ENCODE measurements at regions not wholly inside any gene's neighbourhood (a gene's known extent, or its start where the extent isn't known, plus 50 kb on each side); places are given as distances from the start of the nearest gene placed in this dataset.

GRCh38 chr3:27661797-27662196, 60.3 kb downstream of the EOMES start:
- WGBS = 100% methylated on average over 1 of the region's 3 CpGs
- no peaks in the 10 kb centered on the region for H3K4me1 ChIP-seq (ENCODE audit: control insufficient read depth, insufficient read depth, low read depth, low read length)
- H3K4me2 ChIP-seq (ENCODE audit: low read length, poor library complexity, severe bottlenecking) = no peak overlapping the region
- no peak overlapping the region for H4K91ac ChIP-seq (ENCODE audit: low read length)
- no peak overlapping the region for H3K18ac ChIP-seq (ENCODE audit: low read depth in 1 of 2, low read length in 2 of 2)
- H3K36me3 ChIP-seq (ENCODE audit: control insufficient read depth in 1 of 2, insufficient read depth in 2 of 2, low read depth in 1 of 2, low read length in 2 of 2) = no peaks in the 10 kb centered on the region
- H2BK15ac ChIP-seq (ENCODE audit: low read depth, poor library complexity, severe bottlenecking) = no peak overlapping the region
- no peaks in the 10 kb centered on the region for H3K79me1 ChIP-seq (replicated peaks; ENCODE audit: low read length, poor library complexity, severe bottlenecking)
- no peak overlapping the region for H2BK12ac ChIP-seq (ENCODE audit: low read length in 2 of 2)
- no peak overlapping the region for H2BK120ac ChIP-seq (ENCODE audit: low read depth, low read length)
- no peak overlapping the region for H3K27ac ChIP-seq (ENCODE audit: low read length, poor library complexity, severe bottlenecking)
- DNase-seq = no peak
- H3K14ac ChIP-seq (ENCODE audit: low read length in 2 of 2) = no peak overlapping the region
- no peak overlapping the region for H3K4me3 ChIP-seq (ENCODE audit: insufficient read depth in 1 of 2, low read depth in 1 of 2, low read length in 2 of 2)
- no peak overlapping the region for H3K9ac ChIP-seq (ENCODE audit: low read length)
- no peaks in the 10 kb centered on the region for H3K9me3 ChIP-seq (ENCODE audit: control insufficient read depth, low read length)
- no peak overlapping the region for H2BK5ac ChIP-seq (ENCODE audit: low read depth, low read length, poor library complexity, severe bottlenecking)
- H2AK5ac ChIP-seq (ENCODE audit: low read length, severe bottlenecking) = no peak overlapping the region
- no peak overlapping the region for H4K8ac ChIP-seq (ENCODE audit: low read length)
- no peaks in the 10 kb centered on the region for H3K27me3 ChIP-seq (ENCODE audit: control insufficient read depth in 1 of 2, insufficient read depth in 1 of 2, low read length in 2 of 2)
- no peak overlapping the region for H3K23ac ChIP-seq (ENCODE audit: low read length in 2 of 2)
- no peak overlapping the region for H2AFZ ChIP-seq (ENCODE audit: low read depth, low read length)
- no peak overlapping the region for H3K4ac ChIP-seq (ENCODE audit: low read depth in 1 of 2, low read length in 2 of 2)

- 28% methylated on average over 2 of the region's 3 CpGs for WGBS
- Histone ChIP-seq H2AK5ac (ENCODE audit: low read length, severe bottlenecking) (no peak overlapping the region), H3K4me1 (ENCODE audit: control insufficient read depth, insufficient read depth, low read depth, low read length) (no peaks in the 10 kb centered on the region)
Observed at GRCh38 chr3:27659279-27660021, 62.7 kb downstream of the EOMES start.

GRCh38 chr3:27658741-27659140, 63.4 kb downstream of the EOMES start:
- H3K18ac ChIP-seq (ENCODE audit: low read depth in 1 of 2, low read length in 2 of 2) = no peak overlapping the region
- no peak overlapping the region for H3K4ac ChIP-seq (ENCODE audit: low read depth in 1 of 2, low read length in 2 of 2)
- H4K8ac ChIP-seq (ENCODE audit: low read length) = no peak overlapping the region
- no peak overlapping the region for H3K14ac ChIP-seq (ENCODE audit: low read length in 2 of 2)
- WGBS = 96% methylated on average over 1 of the region's 1 CpG
- no peak overlapping the region for H2AFZ ChIP-seq (ENCODE audit: low read depth, low read length)
- H3K27ac ChIP-seq (ENCODE audit: low read length, poor library complexity, severe bottlenecking) = no peak overlapping the region
- no peak overlapping the region for H3K23ac ChIP-seq (ENCODE audit: low read length in 2 of 2)
- no peaks in the 10 kb centered on the region for H3K9me3 ChIP-seq (ENCODE audit: control insufficient read depth, low read length)
- no peak overlapping the region for H2BK15ac ChIP-seq (ENCODE audit: low read depth, poor library complexity, severe bottlenecking)
- no peak overlapping the region for H2BK12ac ChIP-seq (ENCODE audit: low read length in 2 of 2)
- H3K4me1 ChIP-seq (ENCODE audit: control insufficient read depth, insufficient read depth, low read depth, low read length) = no peaks in the 10 kb centered on the region
- H3K27me3 ChIP-seq (ENCODE audit: control insufficient read depth in 1 of 2, insufficient read depth in 1 of 2, low read length in 2 of 2) = no peaks in the 10 kb centered on the region
- H3K36me3 ChIP-seq (ENCODE audit: control insufficient read depth in 1 of 2, insufficient read depth in 2 of 2, low read depth in 1 of 2, low read length in 2 of 2) = no peaks in the 10 kb centered on the region
- no peak overlapping the region for H4K91ac ChIP-seq (ENCODE audit: low read length)
- H3K9ac ChIP-seq (ENCODE audit: low read length) = no peak overlapping the region
- no peak overlapping the region for H3K4me3 ChIP-seq (ENCODE audit: insufficient read depth in 1 of 2, low read depth in 1 of 2, low read length in 2 of 2)
- no peaks in the 10 kb centered on the region for H3K79me1 ChIP-seq (replicated peaks; ENCODE audit: low read length, poor library complexity, severe bottlenecking)
- no peak overlapping the region for H3K4me2 ChIP-seq (ENCODE audit: low read length, poor library complexity, severe bottlenecking)
- H2BK5ac ChIP-seq (ENCODE audit: low read depth, low read length, poor library complexity, severe bottlenecking) = no peak overlapping the region
- no peak for DNase-seq
- no peak overlapping the region for H2BK120ac ChIP-seq (ENCODE audit: low read depth, low read length)
- no peak overlapping the region for H2AK5ac ChIP-seq (ENCODE audit: low read length, severe bottlenecking)

More at GRCh38 chr3:27659279-27660021, 62.7 kb downstream of the EOMES start:
- no peak overlapping the region for H3K14ac ChIP-seq (ENCODE audit: low read length in 2 of 2)
- DNase-seq = peak; percentile 55
- no peak overlapping the region for H3K23ac ChIP-seq (ENCODE audit: low read length in 2 of 2)
- no peak overlapping the region for H3K4me3 ChIP-seq (ENCODE audit: insufficient read depth in 1 of 2, low read depth in 1 of 2, low read length in 2 of 2)
- no peak overlapping the region for H4K8ac ChIP-seq (ENCODE audit: low read length)
- H3K79me1 ChIP-seq (replicated peaks; ENCODE audit: low read length, poor library complexity, severe bottlenecking) = no peaks in the 10 kb centered on the region
- H2BK15ac ChIP-seq (ENCODE audit: low read depth, poor library complexity, severe bottlenecking) = no peak overlapping the region
- no peak overlapping the region for H2AFZ ChIP-seq (ENCODE audit: low read depth, low read length)
- no peak overlapping the region for H3K4me2 ChIP-seq (ENCODE audit: low read length, poor library complexity, severe bottlenecking)
- no peaks in the 10 kb centered on the region for H3K36me3 ChIP-seq (ENCODE audit: control insufficient read depth in 1 of 2, insufficient read depth in 2 of 2, low read depth in 1 of 2, low read length in 2 of 2)
- no peak overlapping the region for H2BK120ac ChIP-seq (ENCODE audit: low read depth, low read length)
- no peak overlapping the region for H2BK5ac ChIP-seq (ENCODE audit: low read depth, low read length, poor library complexity, severe bottlenecking)
- H3K9me3 ChIP-seq (ENCODE audit: control insufficient read depth, low read length) = no peaks in the 10 kb centered on the region
- H3K18ac ChIP-seq (ENCODE audit: low read depth in 1 of 2, low read length in 2 of 2) = no peak overlapping the region
- H3K9ac ChIP-seq (ENCODE audit: low read length) = no peak overlapping the region
- H3K4ac ChIP-seq (ENCODE audit: low read depth in 1 of 2, low read length in 2 of 2) = no peak overlapping the region
- H3K27me3 ChIP-seq (ENCODE audit: control insufficient read depth in 1 of 2, insufficient read depth in 1 of 2, low read length in 2 of 2) = no peaks in the 10 kb centered on the region
- no peak overlapping the region for H2BK12ac ChIP-seq (ENCODE audit: low read length in 2 of 2)
- H4K91ac ChIP-seq (ENCODE audit: low read length) = no peak overlapping the region
- H3K27ac ChIP-seq (ENCODE audit: low read length, poor library complexity, severe bottlenecking) = no peak overlapping the region

- Histone ChIP-seq H3K27ac (ENCODE audit: low read length, poor library complexity, severe bottlenecking) (no peak overlapping the region), H3K4me3 (ENCODE audit: insufficient read depth in 1 of 2, low read depth in 1 of 2, low read length in 2 of 2) (no peak overlapping the region), H2BK5ac (ENCODE audit: low read depth, low read length, poor library complexity, severe bottlenecking) (no peak overlapping the region), H2BK120ac (ENCODE audit: low read depth, low read length) (no peak overlapping the region), H3K4me1 (ENCODE audit: control insufficient read depth, insufficient read depth, low read depth, low read length) (no peaks in the 10 kb centered on the region), H3K36me3 (ENCODE audit: control insufficient read depth in 1 of 2, insufficient read depth in 2 of 2, low read depth in 1 of 2, low read length in 2 of 2) (no peaks in the 10 kb centered on the region), H4K91ac (ENCODE audit: low read length) (no peak overlapping the region), H3K9me3 (ENCODE audit: control insufficient read depth, low read length) (no peaks in the 10 kb centered on the region), H3K4me2 (ENCODE audit: low read length, poor library complexity, severe bottlenecking) (no peak overlapping the region), H3K27me3 (ENCODE audit: control insufficient read depth in 1 of 2, insufficient read depth in 1 of 2, low read length in 2 of 2) (no peaks in the 10 kb centered on the region), H2AK5ac (ENCODE audit: low read length, severe bottlenecking) (no peak overlapping the region), H3K9ac (ENCODE audit: low read length) (no peak overlapping the region), H3K23ac (ENCODE audit: low read length in 2 of 2) (no peak overlapping the region), H2AFZ (ENCODE audit: low read depth, low read length) (no peak overlapping the region), H3K4ac (ENCODE audit: low read depth in 1 of 2, low read length in 2 of 2) (no peak overlapping the region), H3K18ac (ENCODE audit: low read depth in 1 of 2, low read length in 2 of 2) (no peak overlapping the region), H3K14ac (ENCODE audit: low read length in 2 of 2) (no peak overlapping the region), H2BK12ac (ENCODE audit: low read length in 2 of 2) (no peak overlapping the region), H3K79me1 (replicated peaks; ENCODE audit: low read length, poor library complexity, severe bottlenecking) (no peaks in the 10 kb centered on the region), H2BK15ac (ENCODE audit: low read depth, poor library complexity, severe bottlenecking) (no peak overlapping the region), H4K8ac (ENCODE audit: low read length) (no peak overlapping the region)
- 100% methylated on average over 1 of the region's 2 CpGs for WGBS
- DNase-seq = no peak
Observed at GRCh38 chr3:27657871-27658270, 64.3 kb downstream of the EOMES start.
